Astrocyte of the spinal cord (primary cell): ENCODE measurements at regions not wholly inside any gene's neighbourhood (a gene's known extent, or its start where the extent isn't known, plus 50 kb on each side); places are given as distances from the start of the nearest gene placed in this dataset.

Experiments used
- DNase-seq: peaks from one replicate; pipeline ENCODE4 v3.0.0; 2011; ENCODE audit warnings: low read depth, low spot score
- H3K4me3 ChIP-seq: 2 replicates; pipeline ENCODE4 v1.5.1; 2011; ENCODE audit warnings: low read depth, mild to moderate bottlenecking, low read length, moderate library complexity
- in situ Hi-C: cut with HindIII; loops from 2 replicates; pipeline ENCODE4 v1.10.0; 2017; ENCODE audit warnings: low sequenced_read_pairs
- TF ChIP-seq, protein P1 (sequence below): IDR thresholded peaks from 2 replicates; pipeline ENCODE4 v1.5.1; 2012; ENCODE audit warnings: low read depth, mild to moderate bottlenecking, low read length, inconsistent platforms

DNA sequence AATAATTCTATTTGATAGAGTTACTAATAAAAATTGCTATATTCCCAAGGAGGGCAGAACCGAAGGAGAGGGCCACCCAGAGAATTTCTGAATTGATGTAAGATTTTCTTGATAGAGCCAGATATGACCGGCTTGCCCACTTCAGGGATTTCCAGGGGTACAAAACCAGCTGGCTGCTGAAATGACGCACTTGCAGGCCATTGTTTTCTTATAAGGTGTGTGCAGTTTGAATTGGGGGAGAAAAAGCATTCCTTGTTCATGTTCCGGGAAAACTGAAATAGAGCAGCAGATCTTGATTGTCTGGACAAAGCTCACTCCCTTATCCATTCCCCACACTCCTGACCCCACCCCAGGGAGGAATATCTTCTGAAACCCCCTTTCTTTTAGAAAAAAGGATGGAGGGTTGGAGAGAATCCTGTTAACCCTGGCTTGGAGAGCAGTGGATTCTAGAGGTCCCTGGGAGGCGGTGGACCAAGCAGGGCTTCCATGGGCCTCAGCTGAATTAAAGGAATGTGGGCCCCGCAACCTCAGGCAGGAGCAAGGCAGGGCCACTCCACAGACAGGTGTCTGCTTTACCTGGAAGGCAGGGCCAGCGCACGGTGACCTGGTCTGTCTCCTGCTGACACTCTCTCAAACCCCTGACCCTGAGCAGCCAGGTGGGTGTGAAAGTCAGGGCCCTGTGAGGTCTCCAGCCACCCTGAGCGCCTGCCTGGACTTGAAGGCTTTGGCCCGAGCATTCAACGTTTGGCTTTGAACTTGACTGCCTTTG is 96.4 kb downstream of the TMEM170B start:
- DNase-seq, result no peak
- H3K4me3 ChIP-seq, result no peak overlapping the region
- TF ChIP-seq, protein P1, sequence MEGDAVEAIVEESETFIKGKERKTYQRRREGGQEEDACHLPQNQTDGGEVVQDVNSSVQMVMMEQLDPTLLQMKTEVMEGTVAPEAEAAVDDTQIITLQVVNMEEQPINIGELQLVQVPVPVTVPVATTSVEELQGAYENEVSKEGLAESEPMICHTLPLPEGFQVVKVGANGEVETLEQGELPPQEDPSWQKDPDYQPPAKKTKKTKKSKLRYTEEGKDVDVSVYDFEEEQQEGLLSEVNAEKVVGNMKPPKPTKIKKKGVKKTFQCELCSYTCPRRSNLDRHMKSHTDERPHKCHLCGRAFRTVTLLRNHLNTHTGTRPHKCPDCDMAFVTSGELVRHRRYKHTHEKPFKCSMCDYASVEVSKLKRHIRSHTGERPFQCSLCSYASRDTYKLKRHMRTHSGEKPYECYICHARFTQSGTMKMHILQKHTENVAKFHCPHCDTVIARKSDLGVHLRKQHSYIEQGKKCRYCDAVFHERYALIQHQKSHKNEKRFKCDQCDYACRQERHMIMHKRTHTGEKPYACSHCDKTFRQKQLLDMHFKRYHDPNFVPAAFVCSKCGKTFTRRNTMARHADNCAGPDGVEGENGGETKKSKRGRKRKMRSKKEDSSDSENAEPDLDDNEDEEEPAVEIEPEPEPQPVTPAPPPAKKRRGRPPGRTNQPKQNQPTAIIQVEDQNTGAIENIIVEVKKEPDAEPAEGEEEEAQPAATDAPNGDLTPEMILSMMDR, result no peak
- in situ Hi-C loops, result no loop called here

DNA sequence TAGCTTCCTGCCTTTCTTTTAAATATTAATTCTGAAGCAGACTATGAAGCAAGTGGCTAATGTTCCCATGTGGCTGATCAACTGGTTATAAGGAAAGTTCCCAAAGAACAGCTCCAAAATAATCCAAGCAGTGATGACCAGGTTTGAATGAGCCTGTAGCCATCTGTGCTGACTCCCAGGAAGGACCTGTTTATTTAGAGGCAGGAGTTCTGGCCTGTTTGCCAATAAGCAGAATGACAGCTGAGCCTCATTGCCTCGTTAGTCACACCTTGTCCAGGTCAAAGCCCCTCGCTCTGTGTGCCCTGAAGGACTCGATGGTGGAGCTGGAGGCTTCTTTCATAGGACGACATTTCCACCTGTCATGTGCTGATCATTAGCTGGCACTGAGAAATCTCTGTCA is 97.4 kb downstream of the TMEM170B start:
- DNase-seq, result no peak
- in situ Hi-C loops, result no loop called here
- H3K4me3 ChIP-seq, result no peak overlapping the region
- TF ChIP-seq, protein P1, result no peak

- no peak for DNase-seq
- in situ Hi-C loops, result no loop called here
- H3K4me3 ChIP-seq, result no peak overlapping the region
- TF ChIP-seq, protein P1, result no peak
These were observed 98.6 kb downstream of the TMEM170B start for GRCh38 chr6:11636121-11636520.

DNA sequence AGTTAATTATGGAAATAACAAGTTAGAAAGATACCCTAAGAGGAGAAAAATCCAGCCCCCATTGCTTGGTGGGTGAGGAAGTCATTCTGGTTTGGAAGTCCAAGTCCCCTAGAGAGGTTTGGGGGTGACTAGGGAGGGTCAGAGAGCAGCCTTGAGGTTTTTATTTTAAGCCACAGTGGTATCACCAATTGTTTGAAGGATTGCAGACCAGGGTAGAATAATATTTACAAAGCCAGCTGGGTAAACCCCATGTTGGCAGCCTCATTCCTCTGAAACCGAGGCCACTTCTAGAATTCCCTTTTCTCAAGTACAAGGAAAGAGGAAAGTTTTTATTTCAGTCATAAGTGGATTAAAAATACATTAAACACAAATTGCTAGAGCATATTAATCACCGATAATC is 99.7 kb downstream of the TMEM170B start:
- in situ Hi-C loops, result no loop called here
- TF ChIP-seq, protein P1, result no peak
- no peak for DNase-seq
- no peak overlapping the region for H3K4me3 ChIP-seq

DNA sequence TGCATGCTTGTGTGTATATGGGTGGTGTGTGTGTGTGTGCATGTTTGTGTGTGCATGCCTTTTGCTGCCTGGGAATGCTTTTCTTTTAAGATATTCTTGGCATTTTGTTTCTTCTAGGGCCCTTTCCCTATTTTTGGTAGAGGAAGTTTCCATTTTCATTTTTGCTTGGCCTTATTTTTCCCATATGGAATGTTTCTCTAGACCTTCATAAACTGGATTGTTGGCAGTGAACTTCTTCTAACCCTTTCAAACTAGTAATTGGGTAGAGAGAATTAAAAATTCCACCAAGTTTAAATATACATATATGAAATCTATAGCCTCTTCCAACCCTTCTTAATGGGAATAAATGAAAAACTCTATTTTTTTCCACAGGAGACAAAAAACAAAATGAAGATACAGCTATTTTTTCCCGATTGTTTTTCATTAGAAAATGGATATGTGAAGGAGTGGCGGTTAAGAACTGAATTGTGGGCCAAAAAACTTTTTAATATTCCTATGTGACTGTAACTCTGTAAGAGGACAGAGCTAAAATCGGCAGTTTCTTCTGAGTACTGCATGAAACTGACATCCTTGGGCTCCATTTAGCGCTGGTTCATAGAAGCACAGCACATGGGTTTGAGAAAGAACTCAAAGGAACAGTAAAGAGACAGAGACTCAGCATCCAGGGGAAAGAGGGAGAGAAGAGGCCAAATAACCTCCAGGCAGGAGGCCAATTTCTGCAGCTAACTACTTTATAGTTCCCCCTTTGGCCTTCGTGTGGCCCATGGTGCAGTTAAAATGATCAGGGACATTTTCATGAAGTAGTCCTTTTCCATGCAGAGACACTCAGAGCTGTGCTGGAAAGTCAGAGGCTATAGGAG is 102.1 kb downstream of the TMEM170B start:
- H3K4me3 ChIP-seq, result no peak overlapping the region
- in situ Hi-C loops, result no loop called here
- no peak for DNase-seq
- TF ChIP-seq, protein P1, result no peak

DNA sequence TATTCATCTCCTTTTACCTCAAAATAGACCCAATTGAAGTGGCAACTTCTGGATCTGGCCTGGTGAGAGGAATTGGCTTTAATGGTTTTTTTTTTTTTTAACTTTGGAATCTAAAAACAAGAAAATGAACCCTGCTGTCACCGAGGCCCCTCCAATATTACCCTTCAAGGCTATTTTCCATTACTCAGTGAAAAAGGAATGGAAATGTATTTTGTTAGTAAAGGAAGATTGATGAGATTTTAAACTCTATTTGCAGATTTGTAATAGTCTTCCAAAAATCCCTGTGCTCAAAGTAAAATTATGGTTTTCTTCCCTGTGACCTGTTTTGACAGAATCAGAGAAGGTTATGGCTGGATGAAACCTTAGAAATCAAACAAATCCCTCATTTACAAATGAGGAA is 102.9 kb downstream of the TMEM170B start:
- TF ChIP-seq, protein P1, result no peak
- in situ Hi-C loops, result no loop called here
- no peak for DNase-seq
- no peak overlapping the region for H3K4me3 ChIP-seq
